C4-2B (cell line): ENCODE measurements at regions not wholly inside any gene's neighbourhood (a gene's known extent, or its start where the extent isn't known, plus 50 kb on each side); places are given as distances from the start of the nearest gene placed in this dataset.
"Not testable (repeated sequence)": the region's sequence is repeated elsewhere in the genome, so short reads cannot be mapped to it uniquely, and the experiment has no call there.

Experiments used
- H3K27ac ChIP-seq: fragments of 450-650 bp; 2 replicates; pipeline ENCODE4 v1.5.1; 2017
- CTCF ChIP-seq: fragments of 450-650 bp; conservative IDR thresholded peaks from 2 replicates; pipeline ENCODE4 v1.5.1; 2017; ENCODE audit warnings: mild to moderate bottlenecking
- ZFX ChIP-seq: fragments of 450-650 bp; IDR thresholded peaks from 2 replicates; pipeline ENCODE4 v1.6.1; 2017

- TF ChIP-seq ZFX (no peak), CTCF (no peak)
- no peak overlapping the region for H3K27ac ChIP-seq
Observed at GRCh38 chr5:91315701-91316100, 67.4 kb downstream of the ARRDC3 start.

GRCh38 chr5:91313757-91314673 lies 69.1 kb downstream of the ARRDC3 start:
- 0 out of 2 replicates have a peak overlapping the region, but pooled peaks have one; percentile 8 for H3K27ac ChIP-seq
- TF ChIP-seq CTCF (no peak), ZFX (no peak)

GRCh38 chr5:91312698-91313097 lies 70.4 kb downstream of the ARRDC3 start:
- TF ChIP-seq CTCF (no peak), ZFX (no peak)
- no peak overlapping the region for H3K27ac ChIP-seq

DNA sequence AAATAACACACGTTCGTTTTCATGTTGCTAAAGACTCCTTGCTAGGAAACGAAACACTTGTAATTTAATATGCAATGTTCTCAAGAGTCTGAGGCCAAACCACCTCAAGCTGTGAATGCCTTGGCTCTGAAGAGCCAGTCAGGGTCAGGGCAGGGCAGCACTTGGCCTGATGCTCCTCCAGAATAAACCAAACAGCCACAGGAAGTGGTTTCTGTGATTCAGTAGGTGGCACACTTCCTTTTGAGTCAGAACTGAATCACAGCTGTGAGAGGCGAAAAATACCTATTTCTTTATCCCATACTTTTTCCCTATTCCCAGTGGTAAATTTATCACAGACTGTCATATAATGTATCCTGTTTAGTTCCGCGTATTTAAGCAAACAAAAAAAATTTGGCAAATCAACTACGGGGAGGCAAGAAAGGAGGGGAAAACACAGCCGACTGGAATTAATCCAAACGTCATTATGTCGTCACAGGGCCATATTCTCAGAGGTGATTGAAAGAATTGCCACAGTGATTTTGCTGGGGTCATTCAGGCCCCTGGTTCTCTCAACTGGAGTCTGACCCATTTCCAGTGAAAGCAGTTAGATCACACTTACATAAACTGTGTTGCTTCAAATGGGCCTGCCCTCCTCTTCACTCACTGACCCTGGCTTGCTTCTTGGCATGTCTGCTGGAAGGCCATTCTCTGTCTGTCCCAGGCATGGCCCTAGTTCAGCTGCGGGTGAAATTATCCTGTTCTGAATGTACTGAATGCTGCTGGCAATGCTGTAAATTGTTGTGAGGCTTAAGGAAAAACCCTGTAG lies 71.2 kb downstream of the ARRDC3 start:
- TF ChIP-seq ZFX (no peak), CTCF (no peak)

DNA sequence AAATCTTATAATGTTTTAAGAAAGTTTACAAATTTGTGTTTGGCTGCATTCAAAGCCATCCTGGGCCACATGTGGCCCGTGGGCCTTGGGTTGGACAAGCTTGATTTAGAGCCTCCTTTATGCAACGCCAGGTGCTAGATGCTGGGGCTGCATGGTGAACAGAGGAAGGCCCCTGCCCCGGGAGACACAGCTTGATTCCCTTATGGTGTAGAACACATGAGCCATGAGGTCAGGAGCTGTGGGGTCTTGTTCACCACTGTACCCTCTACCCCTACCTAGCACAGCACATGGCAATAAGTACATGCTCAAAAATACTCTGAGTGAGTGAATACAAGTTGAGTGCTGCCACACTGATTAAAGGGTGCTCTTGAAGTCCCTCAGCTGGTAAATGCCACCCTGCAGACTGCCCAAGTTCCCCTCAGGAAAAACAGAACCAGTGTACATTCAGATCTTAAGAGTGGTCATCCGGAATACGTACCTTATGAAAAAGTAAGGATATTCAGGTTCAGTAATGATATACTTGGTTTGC lies 71.9 kb downstream of the ARRDC3 start:
- no peak overlapping the region for H3K27ac ChIP-seq
- TF ChIP-seq ZFX (no peak), CTCF (no peak)

More for the DNA sequence above, 71.2 kb downstream of the ARRDC3 start:
- no peak overlapping the region for H3K27ac ChIP-seq

DNA sequence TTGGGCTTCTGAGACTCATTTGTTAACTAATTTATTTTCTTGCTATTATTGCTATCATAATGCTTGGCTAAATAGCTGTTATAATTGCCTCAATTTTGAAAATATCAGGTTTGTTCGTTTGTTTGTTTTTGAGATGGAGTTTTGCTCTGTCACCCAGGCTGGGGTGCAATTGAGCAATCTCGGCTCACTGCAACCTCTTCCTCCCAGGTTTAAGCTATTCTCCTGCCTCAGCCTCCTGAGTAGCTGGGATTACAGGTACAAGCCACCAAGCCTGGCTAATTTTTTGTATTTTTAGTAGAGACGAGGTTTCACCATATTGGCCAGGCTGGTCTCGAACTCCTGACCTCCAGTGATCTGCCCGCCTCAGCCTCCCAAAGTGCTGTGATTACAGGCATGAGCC lies 75.0 kb downstream of the ARRDC3 start:
- not testable (repeated sequence) for H3K27ac ChIP-seq

- TF ChIP-seq CTCF: no peak
- TF ChIP-seq ZFX: no peak
Observed at GRCh38 chr5:91307048-91307447, 76.1 kb downstream of the ARRDC3 start.

More at GRCh38 chr5:91307048-91307447, 76.1 kb downstream of the ARRDC3 start:
- H3K27ac ChIP-seq: no peak overlapping the region
